Left cardiac atrium (tissue), 4 donors: ENCODE measurements at regions not wholly inside any gene's neighbourhood (a gene's known extent, or its start where the extent isn't known, plus 50 kb on each side); places are given as distances from the start of the nearest gene placed in this dataset.

Experiments
- ATAC-seq, 2 donors: fragments of 200-7000 bp; cut with Tn5 transposase; one replicate each; pipeline ENCODE4 v1.9.1; 2020; ENCODE audit warnings: mild to moderate bottlenecking in 2 of 2, moderate library complexity in 2 of 2
- DNase-seq: peaks from one replicate; pipeline ENCODE4 v3.0.0-alpha.2; 2020
- intact Hi-C, 2 donors: fragments of 100-400 bp; cut with DNase I; formaldehyde crosslinking; loops; one replicate each; pipeline versions ENCODE4 v1.14.1 to v1.15.1; 2022 to 2023
- donor health status: DM: no; HTN: yes; CAD: no.
- donor health status: DM: no; HTN: yes; CAD: no; lungs with severe emphysema.
- donor health status: DM: yes; HTN: yes; CAD: no.
- donor health status: Dilated cardiomyopathy.

GRCh38 chr12:115864396-115864795 is 413.1 kb downstream of the MED13L start:
- no peak for DNase-seq
- intact Hi-C loops: no loop called here
- ATAC-seq: no peak

GRCh38 chr12:115860619-115861018 is 416.9 kb downstream of the MED13L start:
- intact Hi-C loops: no loop called here
- no peak for ATAC-seq
- no peak for DNase-seq

GRCh38 chr12:115859231-115859630 is 418.3 kb downstream of the MED13L start:
- no peak for ATAC-seq
- intact Hi-C loops: no loop called here
- no peak for DNase-seq

GRCh38 chr12:115857923-115858322 is 419.6 kb downstream of the MED13L start:
- intact Hi-C loops: no loop called here
- DNase-seq (no peak), ATAC-seq (peak; percentile 67 to 91)

GRCh38 chr12:115857160-115857920 is 420.2 kb downstream of the MED13L start:
- intact Hi-C loops: no loop called here
- DNase-seq (no peak), ATAC-seq (peak; percentile 47 to 77)

GRCh38 chr12:115852054-115852453 is 425.4 kb downstream of the MED13L start:
- intact Hi-C loops: no loop called here
- DNase-seq: no peak
- no peak for ATAC-seq

- intact Hi-C loops: no loop called here
- ATAC-seq: no peak
- DNase-seq: no peak
Measured at GRCh38 chr12:115850957-115851356, 426.5 kb downstream of the MED13L start.

- DNase-seq: no peak
- no peak for ATAC-seq
- intact Hi-C loops: no loop called here
Measured at GRCh38 chr12:115849262-115849943, 428.1 kb downstream of the MED13L start.

GRCh38 chr12:115847398-115847797 is 430.1 kb downstream of the MED13L start:
- intact Hi-C loops: no loop called here
- no peak for ATAC-seq
- DNase-seq: no peak

- intact Hi-C loops: no loop called here
- ATAC-seq (no peak), DNase-seq (no peak)
Measured at GRCh38 chr12:115846516-115846915, 431.0 kb downstream of the MED13L start.

GRCh38 chr12:115840159-115840558 is 437.3 kb downstream of the MED13L start:
- intact Hi-C loops: no loop called here
- no peak for DNase-seq
- ATAC-seq: no peak

- DNase-seq (no peak), ATAC-seq (no peak)
- intact Hi-C loops: no loop called here
Measured at GRCh38 chr12:115838952-115839351, 438.5 kb downstream of the MED13L start.

GRCh38 chr12:115837220-115837619 is 440.3 kb downstream of the MED13L start:
- DNase-seq: no peak
- ATAC-seq: no peak
- intact Hi-C loops: no loop called here

- intact Hi-C loops: no loop called here
- DNase-seq (no peak), ATAC-seq (no peak)
Measured at GRCh38 chr12:115835445-115835844, 442.0 kb downstream of the MED13L start.

- intact Hi-C loops: no loop called here
Measured at GRCh38 chr12:115833704-115834103, 443.8 kb downstream of the MED13L start.

GRCh38 chr12:115830633-115831032 is 446.9 kb downstream of the MED13L start:
- intact Hi-C loops: no loop called here
- ATAC-seq: no peak

More at GRCh38 chr12:115833704-115834103, 443.8 kb downstream of the MED13L start:
- no peak for ATAC-seq
- no peak for DNase-seq

GRCh38 chr12:115830070-115830469 is 447.4 kb downstream of the MED13L start:
- DNase-seq (no peak), ATAC-seq (no peak)
- intact Hi-C loops: no loop called here

More at GRCh38 chr12:115830633-115831032, 446.9 kb downstream of the MED13L start:
- no peak for DNase-seq

- no peak for ATAC-seq
Measured at GRCh38 chr12:115828168-115828567, 449.3 kb downstream of the MED13L start.

GRCh38 chr12:115824936-115825602 is 452.4 kb downstream of the MED13L start:
- DNase-seq (no peak), ATAC-seq (no peak)
- intact Hi-C loops: no loop called here

More at GRCh38 chr12:115828168-115828567, 449.3 kb downstream of the MED13L start:
- DNase-seq: no peak
- intact Hi-C loops: no loop called here

GRCh38 chr12:115823635-115824034 is 453.9 kb downstream of the MED13L start:
- intact Hi-C loops: no loop called here
- DNase-seq (no peak), ATAC-seq (peak in 1 of 2 donors; percentile 38)
